Colonic mucosa (tissue), 4 donors: ENCODE measurements at regions not wholly inside any gene's neighbourhood (a gene's known extent, or its start where the extent isn't known, plus 50 kb on each side); places are given as distances from the start of the nearest gene placed in this dataset.

ENCODE experiments used
- DNase-seq: peaks from one replicate; pipeline ENCODE4 v3.0.0-alpha.2; 2020
- H3K27ac ChIP-seq: fragments of 200-600 bp; one replicate; pipeline ENCODE4 v1.8.0; 2021
- H3K27me3 ChIP-seq: fragments of 200-600 bp; one replicate; pipeline ENCODE4 v1.8.0; 2021
- H3K36me3 ChIP-seq: fragments of 200-600 bp; one replicate; pipeline ENCODE4 v1.8.0; 2021
- H3K4me1 ChIP-seq: fragments of 200-600 bp; one replicate; pipeline ENCODE4 v1.8.0; 2021; ENCODE audit warnings: mild to moderate bottlenecking
- H3K4me3 ChIP-seq: fragments of 200-600 bp; one replicate; pipeline ENCODE4 v1.8.0; 2021
- H3K9ac ChIP-seq, 2 donors: one replicate each; pipeline ENCODE4 v1.7.0; 2013; ENCODE audit warnings: control low read depth in 2 of 2, low read depth in 2 of 2, low read length in 2 of 2
- H3K9me3 ChIP-seq: fragments of 200-600 bp; one replicate; pipeline ENCODE4 v1.8.0; 2021
- CTCF ChIP-seq: fragments of 200-600 bp; IDR thresholded peaks from one replicate; pipeline ENCODE4 v1.8.0; 2022; ENCODE audit warnings: antibody characterized with exemption, mild to moderate bottlenecking
- intact Hi-C: fragments of 100-400 bp; cut with DNase I; formaldehyde crosslinking; loops from one replicate; pipeline ENCODE4 v1.14.1; 2022
- donor health status: healthy.
- donor health status: DM: no; HTN: no; CAD: no.
- donor health status: DM: no; HTN: no; CAD: no.

- no peaks in the 10 kb centered on the region for H3K9me3 ChIP-seq
- peak overlapping the region; percentile 26 for H3K27ac ChIP-seq
- no peak overlapping the region for H3K4me3 ChIP-seq
- intact Hi-C loops, result no loop called here
- H3K9ac ChIP-seq, result peak overlapping the region in 1 of 2 donors; percentile 45
- H3K27me3 ChIP-seq, result no peaks in the 10 kb centered on the region
- no peak for DNase-seq
- no peaks in the 10 kb centered on the region for H3K36me3 ChIP-seq
- TF ChIP-seq CTCF, result no peak
- no peaks in the 10 kb centered on the region for H3K4me1 ChIP-seq
These were observed 95.5 kb downstream of the RPL27A start for GRCh38 chr11:8777907-8778767.

GRCh38 chr11:8779107-8779506 is 96.5 kb downstream of the RPL27A start:
- Histone ChIP-seq H3K9ac (no peak overlapping the region), H3K4me3 (no peak overlapping the region), H3K36me3 (no peaks in the 10 kb centered on the region), H3K4me1 (no peaks in the 10 kb centered on the region), H3K9me3 (no peaks in the 10 kb centered on the region), H3K27ac (peak overlapping the region; percentile 26), H3K27me3 (no peaks in the 10 kb centered on the region)
- no peak for DNase-seq
- intact Hi-C loops, result no loop called here
- no peak for TF ChIP-seq CTCF

- Histone ChIP-seq H3K4me1 (no peaks in the 10 kb centered on the region), H3K27ac (no peak overlapping the region)
These were observed 97.1 kb downstream of the RPL27A start for GRCh38 chr11:8779732-8780131.

GRCh38 chr11:8784954-8785353 is 102.4 kb downstream of the RPL27A start:
- H3K9ac ChIP-seq, result no peak overlapping the region
- intact Hi-C loops, result no loop called here

More at GRCh38 chr11:8779732-8780131, 97.1 kb downstream of the RPL27A start:
- Histone ChIP-seq H3K9me3 (no peaks in the 10 kb centered on the region), H3K9ac (no peak overlapping the region), H3K36me3 (no peaks in the 10 kb centered on the region), H3K27me3 (no peaks in the 10 kb centered on the region), H3K4me3 (no peak overlapping the region)
- intact Hi-C loops, result no loop called here
- no peak for TF ChIP-seq CTCF
- DNase-seq, result no peak

GRCh38 chr11:8785457-8785856 is 102.9 kb downstream of the RPL27A start:
- intact Hi-C loops, result no loop called here
- no peak for TF ChIP-seq CTCF
- no peaks in the 10 kb centered on the region for H3K36me3 ChIP-seq
- H3K27ac ChIP-seq, result no peak overlapping the region
- H3K4me1 ChIP-seq, result no peaks in the 10 kb centered on the region
- H3K9ac ChIP-seq, result no peak overlapping the region
- DNase-seq, result no peak
- H3K27me3 ChIP-seq, result no peaks in the 10 kb centered on the region
- H3K4me3 ChIP-seq, result no peak overlapping the region
- no peaks in the 10 kb centered on the region for H3K9me3 ChIP-seq

More at GRCh38 chr11:8784954-8785353, 102.4 kb downstream of the RPL27A start:
- Histone ChIP-seq H3K4me3 (no peak overlapping the region), H3K4me1 (no peaks in the 10 kb centered on the region), H3K27ac (no peak overlapping the region), H3K27me3 (no peaks in the 10 kb centered on the region), H3K9me3 (no peaks in the 10 kb centered on the region), H3K36me3 (no peaks in the 10 kb centered on the region)
- no peak for TF ChIP-seq CTCF
- DNase-seq, result no peak
